ENCODE measurements at regions not wholly inside any gene's neighbourhood (a gene's known extent, or its start where the extent isn't known, plus 50 kb on each side); places are given as distances from the start of the nearest gene placed in this dataset.
"Not testable (repeated sequence)": the region's sequence is repeated elsewhere in the genome, so short reads cannot be mapped to it uniquely, and the experiment has no call there.

DNA sequence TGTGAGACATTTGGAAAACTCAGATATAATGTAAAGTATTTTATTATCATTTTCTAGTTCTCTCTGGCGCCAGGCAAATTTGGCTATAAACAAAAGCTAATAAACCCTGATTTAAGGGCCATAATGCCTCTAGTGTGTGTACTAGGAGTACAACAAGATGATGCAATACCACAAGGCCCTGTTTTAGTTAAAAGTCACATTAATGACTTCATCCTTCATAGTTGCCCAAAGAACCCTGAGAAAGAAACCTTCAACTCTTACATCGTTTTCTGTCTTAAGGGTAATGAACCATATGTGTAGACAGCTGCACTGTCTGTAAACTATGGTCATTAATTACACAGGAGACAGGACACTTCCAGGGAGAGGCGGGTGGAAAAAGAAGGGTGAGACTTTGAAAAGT is 538.4 kb downstream of the FAM181B start:
- TF ChIP-seq, protein P1, sequence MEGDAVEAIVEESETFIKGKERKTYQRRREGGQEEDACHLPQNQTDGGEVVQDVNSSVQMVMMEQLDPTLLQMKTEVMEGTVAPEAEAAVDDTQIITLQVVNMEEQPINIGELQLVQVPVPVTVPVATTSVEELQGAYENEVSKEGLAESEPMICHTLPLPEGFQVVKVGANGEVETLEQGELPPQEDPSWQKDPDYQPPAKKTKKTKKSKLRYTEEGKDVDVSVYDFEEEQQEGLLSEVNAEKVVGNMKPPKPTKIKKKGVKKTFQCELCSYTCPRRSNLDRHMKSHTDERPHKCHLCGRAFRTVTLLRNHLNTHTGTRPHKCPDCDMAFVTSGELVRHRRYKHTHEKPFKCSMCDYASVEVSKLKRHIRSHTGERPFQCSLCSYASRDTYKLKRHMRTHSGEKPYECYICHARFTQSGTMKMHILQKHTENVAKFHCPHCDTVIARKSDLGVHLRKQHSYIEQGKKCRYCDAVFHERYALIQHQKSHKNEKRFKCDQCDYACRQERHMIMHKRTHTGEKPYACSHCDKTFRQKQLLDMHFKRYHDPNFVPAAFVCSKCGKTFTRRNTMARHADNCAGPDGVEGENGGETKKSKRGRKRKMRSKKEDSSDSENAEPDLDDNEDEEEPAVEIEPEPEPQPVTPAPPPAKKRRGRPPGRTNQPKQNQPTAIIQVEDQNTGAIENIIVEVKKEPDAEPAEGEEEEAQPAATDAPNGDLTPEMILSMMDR (IDR thresholded peaks at IDR 0.05): no peak
- H3K4me3 ChIP-seq: no peak overlapping the region
- no peak for DNase-seq (ENCODE audit: low spot score)
- H3K27ac ChIP-seq: no peak overlapping the region

- H3K27ac ChIP-seq: no peak overlapping the region
- DNase-seq (ENCODE audit: low spot score): no peak
- TF ChIP-seq, protein P1 (IDR thresholded peaks at IDR 0.05): no peak
- H3K4me3 ChIP-seq: no peak overlapping the region
These were observed 539.1 kb downstream of the FAM181B start for GRCh38 chr11:82194521-82194920.

DNA sequence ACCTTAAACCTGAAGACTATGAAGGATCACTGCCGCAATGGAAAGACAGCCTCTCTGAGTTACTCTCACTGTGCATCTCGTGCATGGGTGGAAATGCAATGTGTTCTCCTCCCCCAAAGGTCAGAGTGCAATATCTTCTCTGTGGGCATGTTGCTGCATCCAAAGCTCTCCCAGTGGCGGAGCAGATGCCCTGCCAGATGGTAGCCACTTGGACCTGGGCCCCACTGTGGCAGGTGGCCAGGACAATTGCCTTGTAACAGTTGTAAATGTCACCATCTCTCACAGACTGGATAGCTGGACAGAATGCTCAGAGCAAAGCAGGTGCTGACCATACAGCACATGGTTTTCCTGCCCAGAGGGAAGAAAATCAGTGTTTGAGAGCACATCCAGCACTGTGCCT is 542.0 kb downstream of the FAM181B start:
- no peak for DNase-seq (ENCODE audit: low spot score)
- Histone ChIP-seq H3K27ac (no peak overlapping the region), H3K4me3 (no peak overlapping the region)
- TF ChIP-seq, protein P1 (IDR thresholded peaks at IDR 0.05): no peak

DNA sequence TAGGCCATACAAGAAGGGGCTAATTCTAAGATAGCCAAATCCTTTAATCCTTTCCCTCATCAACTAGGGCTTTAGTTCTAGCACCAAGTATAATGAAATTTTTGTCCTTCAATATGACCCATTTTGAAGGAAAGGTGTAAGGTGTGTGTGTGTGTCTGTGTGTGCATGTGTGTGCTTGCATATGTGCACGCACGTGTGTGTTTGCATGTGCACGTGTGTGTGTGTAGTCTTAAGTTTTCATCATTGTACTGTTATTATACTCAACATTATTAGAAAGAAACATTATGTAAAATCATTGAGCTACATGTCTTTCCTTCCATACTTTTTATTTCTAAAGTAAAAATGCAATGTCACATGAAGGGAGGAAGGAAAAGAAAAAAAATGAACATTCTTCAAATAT is 547.7 kb downstream of the FAM181B start:
- H3K27ac ChIP-seq: no peak overlapping the region
- no peak for DNase-seq (ENCODE audit: low spot score)
- TF ChIP-seq, protein P1 (IDR thresholded peaks at IDR 0.05): no peak
- no peak overlapping the region for H3K4me3 ChIP-seq

DNA sequence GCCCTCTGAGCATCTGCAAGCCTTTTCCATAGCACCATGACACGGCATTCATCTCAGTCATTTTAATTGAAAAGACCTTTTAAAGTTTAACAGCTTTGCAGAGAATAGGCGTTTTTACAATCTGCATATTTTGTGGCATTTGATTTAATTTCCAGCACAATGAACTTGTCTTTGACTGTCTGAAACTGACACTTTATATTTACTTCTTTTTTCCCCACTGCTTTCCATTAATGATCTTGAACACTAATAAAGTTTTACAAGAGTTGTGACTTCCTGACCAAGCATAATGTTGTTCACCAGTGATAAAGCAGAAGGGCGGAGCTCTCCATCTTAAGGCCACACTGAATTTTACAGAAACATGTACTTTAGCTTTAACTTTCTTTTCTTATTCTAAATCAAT is 548.7 kb downstream of the FAM181B start:
- Histone ChIP-seq H3K27ac (no peak overlapping the region), H3K4me3 (no peak overlapping the region)
- TF ChIP-seq, protein P1 (IDR thresholded peaks at IDR 0.05): no peak
- no peak for DNase-seq (ENCODE audit: low spot score)

GRCh38 chr11:82183346-82183745 is 550.3 kb downstream of the FAM181B start:
- Histone ChIP-seq H3K4me3 (no peak overlapping the region), H3K27ac (no peak overlapping the region)
- no peak for DNase-seq (ENCODE audit: low spot score)
- TF ChIP-seq, protein P1 (IDR thresholded peaks at IDR 0.05): no peak

DNA sequence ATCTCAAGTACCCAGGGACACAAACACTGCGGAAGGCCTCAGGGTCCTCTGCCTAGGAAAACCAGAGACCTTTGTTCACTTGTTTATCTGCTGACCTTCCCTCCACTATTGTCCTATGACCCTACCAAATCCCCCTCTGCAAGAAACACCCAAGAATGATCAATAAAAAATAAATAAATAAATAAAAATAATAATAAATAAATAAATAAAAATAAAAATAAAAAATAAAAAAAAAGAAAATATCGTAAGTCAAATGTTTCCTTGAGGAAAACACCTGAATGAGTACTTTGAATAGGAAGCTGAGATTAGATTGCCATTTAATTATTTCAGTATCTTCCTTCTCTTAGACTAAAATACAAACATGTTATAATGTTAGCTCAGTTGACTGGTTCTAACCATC is 551.0 kb downstream of the FAM181B start:
- not testable (repeated sequence) for DNase-seq (ENCODE audit: low spot score); H3K27ac ChIP-seq; H3K4me3 ChIP-seq

GRCh38 chr11:82181796-82182195 is 551.9 kb downstream of the FAM181B start:
- H3K27ac ChIP-seq; DNase-seq (ENCODE audit: low spot score); H3K4me3 ChIP-seq: not testable (repeated sequence)

Measured in coronary artery (tissue), 2 donors.